GM19397 (cell line): ENCODE measurements at regions not wholly inside any gene's neighbourhood (a gene's known extent, or its start where the extent isn't known, plus 50 kb on each side); places are given as distances from the start of the nearest gene placed in this dataset.
"Not testable (repeated sequence)": the region's sequence is repeated elsewhere in the genome, so short reads cannot be mapped to it uniquely, and the experiment has no call there.

Source experiments
- ATAC-seq: cut with Tn5 transposase; IDR thresholded peaks from one replicate; pipeline ENCODE4 v1.9.1; 2021; ENCODE audit warnings: mild to moderate bottlenecking, moderate library complexity; ENCODE audit not compliant: unreplicated experiment

GRCh38 chr11:12585861-12586260 lies 88.4 kb upstream of the TEAD1 start:
- no peak for ATAC-seq

GRCh38 chr11:12587333-12587991 lies 86.8 kb upstream of the TEAD1 start:
- ATAC-seq, result no peak

- no peak for ATAC-seq
Measured at GRCh38 chr11:12591706-12592105, 82.5 kb upstream of the TEAD1 start.

- no peak for ATAC-seq
Measured at GRCh38 chr11:12592283-12592682, 81.9 kb upstream of the TEAD1 start.

GRCh38 chr11:12595089-12595847 lies 79.0 kb upstream of the TEAD1 start:
- not testable (repeated sequence) for ATAC-seq

GRCh38 chr11:12598330-12599256 lies 75.6 kb upstream of the TEAD1 start:
- no peak for ATAC-seq

- peak; percentile 83 for ATAC-seq
Measured at GRCh38 chr11:12599408-12600143, 74.6 kb upstream of the TEAD1 start.

- no peak for ATAC-seq
Measured at GRCh38 chr11:12600829-12601228, 73.4 kb upstream of the TEAD1 start.

- ATAC-seq, result no peak
Measured at GRCh38 chr11:12602421-12602820, 71.8 kb upstream of the TEAD1 start.

- ATAC-seq, result no peak
Measured at GRCh38 chr11:12603143-12604088, 70.8 kb upstream of the TEAD1 start.

- no peak for ATAC-seq
Measured at GRCh38 chr11:12604557-12605153, 69.6 kb upstream of the TEAD1 start.

- ATAC-seq, result no peak
Measured at GRCh38 chr11:12606597-12606996, 67.6 kb upstream of the TEAD1 start.

- not testable (repeated sequence) for ATAC-seq
Measured at GRCh38 chr11:12608678-12609077, 65.5 kb upstream of the TEAD1 start.

GRCh38 chr11:12611352-12611751 lies 62.9 kb upstream of the TEAD1 start:
- no peak for ATAC-seq

GRCh38 chr11:12617632-12618031 lies 56.6 kb upstream of the TEAD1 start:
- no peak for ATAC-seq

- no peak for ATAC-seq
Measured at GRCh38 chr11:12618743-12619540, 55.3 kb upstream of the TEAD1 start.

- ATAC-seq, result no peak
Measured at GRCh38 chr11:12623869-12624268, 50.4 kb upstream of the TEAD1 start.
